HL-60 (cell line): ENCODE measurements at regions not wholly inside any gene's neighbourhood (a gene's known extent, or its start where the extent isn't known, plus 50 kb on each side); places are given as distances from the start of the nearest gene placed in this dataset.

Source experiments
- GABPA ChIP-seq: IDR thresholded peaks from 2 replicates; pipeline ENCODE4 v1.6.1; 2012; ENCODE audit warnings: low read depth
- TF ChIP-seq, protein P1 (sequence below): IDR thresholded peaks from one replicate; pipeline ENCODE4 v1.5.1; 2011; ENCODE audit warnings: low read length, control low read depth, inconsistent platforms; ENCODE audit not compliant: insufficient read depth

DNA sequence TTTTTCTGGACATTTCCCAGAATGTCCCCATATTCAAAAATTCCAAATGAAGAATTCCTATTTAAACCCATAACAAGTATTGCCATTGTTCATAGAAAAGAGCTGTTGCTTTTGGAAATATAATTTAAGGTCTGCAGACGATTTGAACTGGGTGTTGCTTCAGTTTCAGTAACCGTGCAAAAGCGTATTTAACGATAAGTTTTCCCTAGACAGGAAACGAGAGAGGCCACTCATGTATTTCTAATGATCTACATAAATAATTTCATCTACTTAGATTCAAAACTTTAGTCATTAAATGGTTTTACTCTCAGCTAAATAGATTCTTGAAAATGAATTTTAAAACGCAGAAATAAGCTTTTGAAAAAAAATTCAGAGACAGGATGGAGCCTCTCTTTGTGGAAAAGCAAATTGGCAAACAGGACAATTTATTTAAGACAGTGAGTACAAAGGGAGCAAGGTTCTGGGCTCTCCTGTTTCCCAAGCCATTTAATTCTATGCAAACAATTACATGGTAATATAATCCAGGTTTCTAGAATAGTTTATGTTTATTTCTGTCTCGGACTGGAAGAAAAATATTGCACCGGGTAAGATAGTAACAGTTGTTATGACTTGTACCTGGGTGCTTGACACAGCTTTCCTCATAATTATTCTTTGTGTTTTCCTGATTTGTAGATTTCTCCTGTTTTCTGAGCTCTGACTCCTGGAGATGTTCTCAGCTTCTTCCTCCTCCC, 263.0 kb downstream of the BAMBI start:
- TF ChIP-seq GABPA: no peak
- TF ChIP-seq, protein P1, sequence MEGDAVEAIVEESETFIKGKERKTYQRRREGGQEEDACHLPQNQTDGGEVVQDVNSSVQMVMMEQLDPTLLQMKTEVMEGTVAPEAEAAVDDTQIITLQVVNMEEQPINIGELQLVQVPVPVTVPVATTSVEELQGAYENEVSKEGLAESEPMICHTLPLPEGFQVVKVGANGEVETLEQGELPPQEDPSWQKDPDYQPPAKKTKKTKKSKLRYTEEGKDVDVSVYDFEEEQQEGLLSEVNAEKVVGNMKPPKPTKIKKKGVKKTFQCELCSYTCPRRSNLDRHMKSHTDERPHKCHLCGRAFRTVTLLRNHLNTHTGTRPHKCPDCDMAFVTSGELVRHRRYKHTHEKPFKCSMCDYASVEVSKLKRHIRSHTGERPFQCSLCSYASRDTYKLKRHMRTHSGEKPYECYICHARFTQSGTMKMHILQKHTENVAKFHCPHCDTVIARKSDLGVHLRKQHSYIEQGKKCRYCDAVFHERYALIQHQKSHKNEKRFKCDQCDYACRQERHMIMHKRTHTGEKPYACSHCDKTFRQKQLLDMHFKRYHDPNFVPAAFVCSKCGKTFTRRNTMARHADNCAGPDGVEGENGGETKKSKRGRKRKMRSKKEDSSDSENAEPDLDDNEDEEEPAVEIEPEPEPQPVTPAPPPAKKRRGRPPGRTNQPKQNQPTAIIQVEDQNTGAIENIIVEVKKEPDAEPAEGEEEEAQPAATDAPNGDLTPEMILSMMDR: no peak
